ENCODE measurements at regions not wholly inside any gene's neighbourhood (a gene's known extent, or its start where the extent isn't known, plus 50 kb on each side); places are given as distances from the start of the nearest gene placed in this dataset.

DNA sequence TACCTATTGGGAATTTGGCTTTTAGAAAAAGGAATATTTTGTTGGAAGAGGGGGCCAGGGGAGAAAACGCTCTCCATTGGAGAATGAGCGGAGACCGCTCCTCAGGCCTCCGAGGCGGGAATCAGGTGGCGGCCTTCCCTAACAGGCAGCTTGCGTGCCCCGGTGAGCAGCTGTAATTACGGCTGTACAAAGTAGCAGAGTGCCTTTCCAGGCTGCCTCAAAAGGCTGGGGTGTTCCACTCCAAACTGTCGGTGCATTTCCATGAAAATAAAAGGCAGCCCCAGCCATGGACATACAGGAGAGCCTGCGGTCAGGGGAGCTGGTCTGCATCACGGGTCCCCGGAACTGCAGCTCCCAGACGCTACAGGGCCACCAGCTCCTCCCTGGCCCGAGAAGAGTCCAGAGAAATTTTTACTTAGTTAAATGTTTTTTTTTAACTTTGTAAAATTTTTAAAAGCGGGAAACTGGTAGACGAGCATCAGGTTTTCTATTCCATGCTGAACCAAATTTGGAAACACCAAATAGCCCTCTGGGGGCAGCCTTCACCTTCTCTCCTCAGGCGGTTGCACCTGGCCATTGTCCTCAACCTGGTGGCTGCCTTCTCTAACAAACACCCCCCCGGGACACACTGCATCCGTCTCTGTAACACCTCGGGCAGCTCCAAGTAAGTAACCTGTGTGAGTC is 209.3 kb upstream of the SALL3 start:
- TF ChIP-seq, protein P1, sequence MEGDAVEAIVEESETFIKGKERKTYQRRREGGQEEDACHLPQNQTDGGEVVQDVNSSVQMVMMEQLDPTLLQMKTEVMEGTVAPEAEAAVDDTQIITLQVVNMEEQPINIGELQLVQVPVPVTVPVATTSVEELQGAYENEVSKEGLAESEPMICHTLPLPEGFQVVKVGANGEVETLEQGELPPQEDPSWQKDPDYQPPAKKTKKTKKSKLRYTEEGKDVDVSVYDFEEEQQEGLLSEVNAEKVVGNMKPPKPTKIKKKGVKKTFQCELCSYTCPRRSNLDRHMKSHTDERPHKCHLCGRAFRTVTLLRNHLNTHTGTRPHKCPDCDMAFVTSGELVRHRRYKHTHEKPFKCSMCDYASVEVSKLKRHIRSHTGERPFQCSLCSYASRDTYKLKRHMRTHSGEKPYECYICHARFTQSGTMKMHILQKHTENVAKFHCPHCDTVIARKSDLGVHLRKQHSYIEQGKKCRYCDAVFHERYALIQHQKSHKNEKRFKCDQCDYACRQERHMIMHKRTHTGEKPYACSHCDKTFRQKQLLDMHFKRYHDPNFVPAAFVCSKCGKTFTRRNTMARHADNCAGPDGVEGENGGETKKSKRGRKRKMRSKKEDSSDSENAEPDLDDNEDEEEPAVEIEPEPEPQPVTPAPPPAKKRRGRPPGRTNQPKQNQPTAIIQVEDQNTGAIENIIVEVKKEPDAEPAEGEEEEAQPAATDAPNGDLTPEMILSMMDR (IDR thresholded peaks at IDR 0.05): no peak
- DNase-seq: no peak
- peaks cover 0 to 35% of the 10 kb centered on the region in 2 donors for H3K27me3 ChIP-seq

DNA sequence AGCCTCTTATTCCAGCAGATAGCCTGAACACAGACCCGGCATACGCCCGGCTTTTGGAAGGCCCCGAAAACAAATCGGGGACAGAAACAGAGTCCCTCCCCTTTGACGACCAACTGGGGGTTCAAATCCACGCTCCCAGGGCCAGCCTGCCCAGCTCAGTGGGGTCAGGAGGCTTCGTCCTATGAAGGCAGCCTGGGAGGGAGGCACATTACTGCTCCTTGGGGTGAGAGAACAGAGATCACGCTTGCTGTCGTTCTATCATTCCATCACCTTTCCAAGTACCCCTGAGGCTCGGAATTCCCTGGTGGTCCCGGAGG is 208.8 kb upstream of the SALL3 start:
- Histone ChIP-seq H3K4me3 (no peak overlapping the region), H3K4me1 (no peaks in the 10 kb centered on the region), H3K9me3 (no peaks in the 10 kb centered on the region), H3K36me3 (no peaks in the 10 kb centered on the region), H3K27me3 (peaks cover 0 to 35% of the 10 kb centered on the region in 2 donors), H3K27ac (no peak overlapping the region)
- DNase-seq: no peak
- intact Hi-C loops (cut with DNase I; ENCODE audit: low total_unique reads): no loop called here
- TF ChIP-seq, protein P1 (IDR thresholded peaks at IDR 0.05): no peak

More for the DNA sequence above, 209.3 kb upstream of the SALL3 start:
- Histone ChIP-seq H3K4me1 (no peaks in the 10 kb centered on the region), H3K9me3 (no peaks in the 10 kb centered on the region), H3K27ac (no peak overlapping the region), H3K36me3 (no peaks in the 10 kb centered on the region), H3K4me3 (no peak overlapping the region)
- intact Hi-C loops (cut with DNase I; ENCODE audit: low total_unique reads): no loop called here

DNA sequence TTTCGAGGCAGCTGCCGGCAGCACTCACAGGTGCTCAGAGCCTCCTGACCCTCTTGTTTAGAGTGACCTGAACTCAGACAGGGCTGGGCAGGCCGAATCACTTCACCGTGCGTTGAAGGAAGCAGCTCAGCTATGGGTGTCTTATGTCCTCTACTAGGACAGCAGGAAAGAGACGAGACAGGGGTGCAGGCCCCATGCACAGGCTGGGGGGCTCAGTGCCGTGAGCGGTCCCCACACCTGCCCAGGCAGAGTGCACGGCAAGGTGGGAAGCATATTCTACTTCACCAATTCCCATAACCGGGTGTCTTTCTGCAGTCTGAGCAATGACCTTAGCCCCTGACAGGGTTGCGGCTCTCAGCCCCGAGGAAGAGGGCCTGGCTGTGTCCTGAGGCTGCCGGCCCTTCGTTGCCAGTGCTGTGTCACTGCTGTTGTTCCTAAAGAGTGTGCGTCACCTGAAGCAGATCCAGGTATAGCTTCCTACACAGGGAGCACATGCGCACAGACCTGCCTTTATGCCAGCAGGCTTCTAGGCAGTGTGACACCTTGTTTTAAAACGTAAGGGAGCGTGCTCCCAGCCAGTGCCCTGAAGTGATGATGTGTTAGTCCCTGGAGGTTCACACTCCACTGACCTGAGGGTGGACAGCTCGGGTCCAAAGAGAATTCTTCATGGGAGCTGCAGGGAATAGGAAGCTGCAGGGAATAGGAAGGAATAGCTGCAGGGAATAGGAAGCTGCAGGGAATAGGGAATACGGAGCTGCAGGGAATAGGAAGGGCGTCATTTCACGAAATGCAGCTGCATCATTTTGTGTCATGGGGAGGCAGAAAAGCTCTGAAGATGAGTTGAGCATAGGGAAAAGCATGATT is 207.9 kb upstream of the SALL3 start:
- H3K4me1 ChIP-seq: no peaks in the 10 kb centered on the region
- no peaks in the 10 kb centered on the region for H3K9me3 ChIP-seq
- H3K4me3 ChIP-seq: no peak overlapping the region
- H3K27me3 ChIP-seq: peaks cover 0 to 35% of the 10 kb centered on the region in 2 donors
- TF ChIP-seq, protein P1 (IDR thresholded peaks at IDR 0.05): no peak
- no peak overlapping the region for H3K27ac ChIP-seq
- intact Hi-C loops (cut with DNase I; ENCODE audit: low total_unique reads): no loop called here
- no peaks in the 10 kb centered on the region for H3K36me3 ChIP-seq
- DNase-seq: no peak

DNA sequence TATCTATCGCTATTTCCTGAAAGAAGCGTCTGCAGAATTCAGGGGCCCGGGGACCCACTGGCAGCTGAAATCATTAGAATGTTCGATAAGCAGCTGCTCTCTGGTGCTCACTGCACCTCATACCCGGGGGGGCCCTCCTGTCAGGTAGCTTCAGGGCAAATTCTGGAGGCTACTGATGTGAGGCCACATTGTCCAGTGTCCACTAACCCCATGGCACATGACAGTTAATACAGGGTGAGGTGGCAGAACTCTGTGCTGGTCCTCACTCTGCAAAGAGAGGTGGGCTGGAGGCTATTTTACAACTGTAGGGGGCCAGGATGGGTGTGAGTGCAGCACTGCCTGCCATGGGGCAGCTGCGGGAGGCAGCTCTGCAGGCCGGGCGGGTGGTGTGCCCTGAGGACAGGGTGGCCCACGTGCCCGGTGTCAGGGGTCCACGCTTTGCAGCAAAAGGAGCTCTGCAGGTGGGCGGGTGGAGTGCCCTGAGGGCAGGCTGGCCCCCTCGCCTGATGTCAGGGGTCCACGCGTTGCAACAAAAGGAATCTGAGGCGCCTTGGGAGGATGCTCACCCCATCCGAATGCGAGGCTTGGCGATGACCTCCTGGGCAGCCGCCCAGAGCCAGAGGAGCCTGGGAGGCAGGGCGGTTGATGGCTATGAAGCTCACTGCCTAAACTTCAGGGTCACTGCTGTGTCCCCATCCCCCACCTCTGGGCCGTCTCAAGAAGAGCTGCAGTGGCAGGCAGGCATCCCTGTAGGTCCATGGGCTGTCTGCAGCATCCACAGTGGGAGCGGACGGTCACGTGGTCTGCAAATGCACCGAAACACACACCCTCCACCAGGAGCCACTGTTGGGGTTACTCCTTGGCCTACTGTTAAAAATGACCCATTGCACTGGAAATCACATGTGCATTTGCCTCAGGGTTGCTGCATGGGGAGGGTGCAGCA is 207.0 kb upstream of the SALL3 start:
- Histone ChIP-seq H3K4me1 (no peaks in the 10 kb centered on the region), H3K4me3 (no peak overlapping the region), H3K36me3 (no peaks in the 10 kb centered on the region), H3K27ac (no peak overlapping the region), H3K9me3 (no peaks in the 10 kb centered on the region), H3K27me3 (peaks cover 0 to 30% of the 10 kb centered on the region in 2 donors)
- no peak for DNase-seq
- intact Hi-C loops (cut with DNase I; ENCODE audit: low total_unique reads): no loop called here
- TF ChIP-seq, protein P1 (IDR thresholded peaks at IDR 0.05): no peak

DNA sequence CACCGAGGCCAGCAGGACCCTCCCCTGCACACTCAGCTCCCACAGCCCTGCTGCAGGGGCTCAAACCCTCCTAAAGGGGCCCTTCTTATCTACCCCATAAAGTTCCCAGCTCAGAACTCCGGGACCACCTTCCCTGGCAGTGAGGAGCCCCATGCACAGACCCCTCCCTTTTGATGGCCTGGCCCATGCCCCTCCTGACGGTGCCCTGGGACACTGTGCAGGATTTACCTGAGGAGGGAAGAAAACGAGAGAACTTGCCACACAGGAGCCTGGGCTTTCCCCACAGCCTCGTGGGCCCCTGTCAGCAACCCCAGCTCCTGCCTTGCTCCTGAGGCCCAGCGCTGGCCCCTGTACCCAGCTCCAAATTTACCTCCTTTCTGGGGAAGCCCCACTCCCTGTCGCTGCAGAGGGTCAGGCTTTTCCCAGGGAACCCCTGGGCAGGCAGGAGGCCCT is 206.3 kb upstream of the SALL3 start:
- H3K27me3 ChIP-seq: peaks cover 0 to 27% of the 10 kb centered on the region in 2 donors
- no peaks in the 10 kb centered on the region for H3K4me1 ChIP-seq
- intact Hi-C loops (cut with DNase I; ENCODE audit: low total_unique reads): no loop called here
- no peak overlapping the region for H3K4me3 ChIP-seq
- DNase-seq: no peak
- no peaks in the 10 kb centered on the region for H3K36me3 ChIP-seq
- H3K9me3 ChIP-seq: no peaks in the 10 kb centered on the region
- TF ChIP-seq, protein P1 (IDR thresholded peaks at IDR 0.05): no peak
- no peak overlapping the region for H3K27ac ChIP-seq
